OCI-LY7 (cell line): ENCODE measurements at regions not wholly inside any gene's neighbourhood (a gene's known extent, or its start where the extent isn't known, plus 50 kb on each side); places are given as distances from the start of the nearest gene placed in this dataset.

Experiments
- BruUV-seq: library from RNA; stranded (reverse); fragments of 400-500 nt; replicated peaks from 2 replicates; lab custom pipeline; 2021; lab: Mats Ljungman, UMichigan
- CTCF ChIA-PET: fragments of 300-600 bp; sonication (Branson Sonifier 250); formaldehyde crosslinking; loops from one replicate; lab custom pipeline; 2022; ENCODE audit warnings: antibody characterized with exemption; ENCODE audit not compliant: unreplicated experiment; lab: Charles Lee
- POLR2A ChIA-PET: fragments of 300-600 bp; sonication (Branson Sonifier 250); formaldehyde crosslinking; loops from one replicate; lab custom pipeline; 2022; ENCODE audit warnings: antibody characterized with exemption; lab: Charles Lee
- DNase-seq: peaks from one replicate; pipeline ENCODE4 v3.0.0-alpha.2; 2015; ENCODE audit warnings: low spot score
- H2AFZ ChIP-seq: fragments of 200-600 bp; sonication (generic), shearing (Covaris generic); 2 replicates; pipeline ENCODE4 v1.6.1; 2014; ENCODE audit warnings: mild to moderate bottlenecking, antibody characterized with exemption, low read length, moderate library complexity
- H3K27ac ChIP-seq: fragments of 200-600 bp; sonication (generic); 2 replicates; pipeline ENCODE4 v1.5.1; 2014; ENCODE audit warnings: mixed run types, low read depth, mild to moderate bottlenecking, moderate library complexity, low read length, inconsistent platforms; ENCODE audit not compliant: poor library complexity, severe bottlenecking
- H3K36me3 ChIP-seq: fragments of 200-600 bp; sonication (generic); 2 replicates; pipeline ENCODE4 v1.6.1; 2014; ENCODE audit warnings: mild to moderate bottlenecking, antibody characterized with exemption, low read length, moderate library complexity, mixed read lengths; ENCODE audit not compliant: insufficient read depth
- H3K4me1 ChIP-seq: fragments of 200-600 bp; sonication (generic); 2 replicates; pipeline ENCODE4 v1.5.1; 2014; ENCODE audit warnings: mild to moderate bottlenecking, low read length; ENCODE audit not compliant: insufficient read depth, poor library complexity, severe bottlenecking
- H3K4me2 ChIP-seq: fragments of 200-600 bp; sonication (generic); 2 replicates; pipeline ENCODE4 v1.6.1; 2014; ENCODE audit warnings: mild to moderate bottlenecking, low read length
- H3K4me3 ChIP-seq: fragments of 200-600 bp; sonication (generic); 2 replicates; pipeline ENCODE4 v1.5.1; 2014; ENCODE audit warnings: mild to moderate bottlenecking, low read depth, low read length; ENCODE audit not compliant: poor library complexity, severe bottlenecking
- H3K79me2 ChIP-seq: fragments of 200-600 bp; sonication (generic); 2 replicates; pipeline ENCODE4 v1.6.1; 2016; ENCODE audit warnings: low read depth, mild to moderate bottlenecking, low read length, moderate library complexity, mixed read lengths; ENCODE audit not compliant: insufficient read depth
- H3K9me2 ChIP-seq: fragments of 200-600 bp; sonication (generic); 2 replicates; pipeline ENCODE4 v1.6.1; 2016; ENCODE audit warnings: mild to moderate bottlenecking, low read length, mixed read lengths; ENCODE audit not compliant: insufficient read depth
- H3K9me3 ChIP-seq: fragments of 200-600 bp; sonication (generic); 2 replicates; pipeline ENCODE4 v1.6.1; 2014; ENCODE audit warnings: mild to moderate bottlenecking, mixed run types, low read length, mixed read lengths
- H4K20me1 ChIP-seq: fragments of 200-600 bp; sonication (generic); 2 replicates; pipeline ENCODE4 v1.6.1; 2014; ENCODE audit warnings: mild to moderate bottlenecking, antibody characterized with exemption, low read length, moderate library complexity, mixed read lengths; ENCODE audit not compliant: insufficient read depth
- CTCF ChIP-seq: fragments of 200-600 bp; sonication (generic); conservative IDR thresholded peaks from 2 replicates; pipeline ENCODE4 v1.5.1; 2014; ENCODE audit warnings: mild to moderate bottlenecking, antibody characterized with exemption, low read length, moderate library complexity, mixed read lengths
- EZH2phosphoT487 ChIP-seq: fragments of 200-600 bp; sonication (generic); IDR thresholded peaks from 2 replicates; pipeline ENCODE4 v1.6.1; 2018; ENCODE audit warnings: low read depth, borderline replicate concordance, mild to moderate bottlenecking, mixed run types, antibody characterized with exemption, low read length, moderate library complexity, mixed read lengths
- intact Hi-C: fragments of 100-400 bp; cut with micrococcal nuclease; formaldehyde crosslinking; loops from one replicate; pipeline ENCODE4 v1.10.0; 2022; ENCODE audit not compliant: unreplicated experiment

DNA sequence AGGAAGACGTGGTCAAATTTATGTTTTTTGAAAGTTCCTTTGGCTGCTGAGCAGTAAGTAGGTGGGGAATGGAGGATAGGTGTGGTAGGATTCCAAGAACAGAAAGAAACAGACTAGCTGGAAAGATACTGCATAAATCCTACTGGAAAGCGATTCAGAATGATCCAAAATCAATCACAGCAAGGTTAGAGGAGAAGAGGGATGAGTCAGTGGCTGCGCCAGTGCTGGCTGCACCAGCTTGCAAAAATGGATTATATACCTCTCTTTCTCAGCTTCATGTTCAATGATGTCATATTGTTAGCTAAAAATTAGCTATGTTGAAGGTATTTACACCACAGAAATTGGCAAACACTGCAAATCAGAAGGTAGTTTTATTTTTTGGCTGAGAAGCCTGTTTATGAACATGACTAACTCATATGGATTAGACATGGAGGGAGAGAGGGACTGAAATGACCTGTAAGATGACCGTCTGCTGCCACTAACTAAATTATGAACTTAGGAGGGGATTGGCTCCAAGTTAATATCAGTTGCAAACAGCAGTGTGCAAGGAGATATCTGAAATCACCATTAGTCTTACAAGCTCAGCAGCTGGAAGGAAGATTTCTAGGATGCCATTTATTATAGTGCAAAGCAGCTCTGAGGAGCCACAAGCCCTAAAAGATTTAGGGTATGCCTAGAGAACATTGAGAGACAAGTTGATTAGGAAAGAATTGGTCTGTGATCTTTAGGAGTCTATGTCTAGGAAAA, 405.3 kb downstream of the MID1IP1 start:
- H3K9me2 ChIP-seq, result no peaks in the 10 kb centered on the region
- no peak for DNase-seq
- no peaks in the 10 kb centered on the region for H4K20me1 ChIP-seq
- CTCF ChIA-PET, result no interaction called here
- TF ChIP-seq EZH2phosphoT487 (no peak), CTCF (no peak)
- no peaks in the 10 kb centered on the region for H3K4me1 ChIP-seq
- H2AFZ ChIP-seq, result no peak overlapping the region
- no peaks in the 10 kb centered on the region for H3K9me3 ChIP-seq
- no peak overlapping the region for H3K27ac ChIP-seq
- no peaks in the 10 kb centered on the region for H3K79me2 ChIP-seq
- no peak overlapping the region for H3K4me2 ChIP-seq
- no peaks in the 10 kb centered on the region for H3K36me3 ChIP-seq
- intact Hi-C loops, result no loop called here
- POLR2A ChIA-PET, result interaction anchor here (0.9 kb wide), 1 partner anchor 10 kb away, joined by 3 read pairs; no protein-coding TSS in a partner anchor
- no peak overlapping the region for H3K4me3 ChIP-seq
- BruUV-seq, result no TSS peak

- Histone ChIP-seq H3K4me1 (no peaks in the 10 kb centered on the region), H3K27ac (no peak overlapping the region), H3K4me2 (no peak overlapping the region), H4K20me1 (no peaks in the 10 kb centered on the region), H3K4me3 (no peak overlapping the region), H3K36me3 (no peaks in the 10 kb centered on the region), H2AFZ (no peak overlapping the region), H3K9me3 (no peaks in the 10 kb centered on the region), H3K9me2 (no peaks in the 10 kb centered on the region), H3K79me2 (no peaks in the 10 kb centered on the region)
- ChIA-PET CTCF (no interaction called here), POLR2A (no interaction called here)
- DNase-seq, result no peak
- TF ChIP-seq EZH2phosphoT487 (no peak), CTCF (no peak)
- intact Hi-C loops, result no loop called here
- BruUV-seq, result no TSS peak
Measured at GRCh38 chrX:39211501-39211900, 410.2 kb downstream of the MID1IP1 start.

DNA sequence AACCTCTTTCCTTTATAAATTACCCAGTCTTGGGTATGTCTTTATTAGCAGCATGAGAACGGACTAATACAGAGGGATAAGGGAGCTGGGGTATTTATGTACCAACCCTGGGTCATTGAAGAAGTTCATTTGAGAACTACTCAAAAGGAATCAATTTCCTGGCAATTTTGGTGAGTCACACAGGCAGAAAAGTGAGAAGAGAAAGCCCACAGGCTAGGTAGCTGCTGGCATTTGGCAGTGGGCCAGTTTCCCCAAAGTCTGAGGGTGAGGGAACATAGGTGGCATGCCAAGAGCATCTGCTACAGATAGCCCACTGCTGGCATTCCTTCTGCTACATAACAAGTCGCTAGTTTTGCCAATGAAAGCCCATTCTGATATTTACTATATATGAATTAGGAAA, 411.2 kb downstream of the MID1IP1 start:
- no TSS peak for BruUV-seq
- TF ChIP-seq CTCF, result no peak
- TF ChIP-seq EZH2phosphoT487, result no peak
- Histone ChIP-seq H3K79me2 (no peaks in the 10 kb centered on the region), H4K20me1 (no peaks in the 10 kb centered on the region), H3K36me3 (no peaks in the 10 kb centered on the region), H3K4me3 (no peak overlapping the region), H3K27ac (no peak overlapping the region), H3K4me2 (no peak overlapping the region), H3K4me1 (no peaks in the 10 kb centered on the region), H3K9me3 (no peaks in the 10 kb centered on the region), H3K9me2 (no peaks in the 10 kb centered on the region), H2AFZ (no peak overlapping the region)
- POLR2A ChIA-PET, result no interaction called here
- intact Hi-C loops, result no loop called here
- no peak for DNase-seq
- CTCF ChIA-PET, result no interaction called here
